AG09319 (cell line): ENCODE measurements at regions not wholly inside any gene's neighbourhood (a gene's known extent, or its start where the extent isn't known, plus 50 kb on each side); places are given as distances from the start of the nearest gene placed in this dataset.

Experiments
- DNase-seq: peaks from one replicate; pipeline ENCODE4 v3.0.0-alpha.2; 2010; ENCODE audit warnings: low read depth; ENCODE audit errors: extremely low read depth
- CTCF ChIP-seq: IDR thresholded peaks from 2 replicates; pipeline ENCODE4 v1.5.1; 2011; ENCODE audit warnings: low read depth, mild to moderate bottlenecking, inconsistent platforms, low read length, moderate library complexity

GRCh38 chrX:145552643-145553042, 265.0 kb upstream of the SLITRK2 start:
- DNase-seq, result no peak
- TF ChIP-seq CTCF, result no peak

GRCh38 chrX:145553702-145554101, 263.9 kb upstream of the SLITRK2 start:
- no peak for DNase-seq
- TF ChIP-seq CTCF, result no peak

GRCh38 chrX:145563159-145563558, 254.5 kb upstream of the SLITRK2 start:
- no peak for DNase-seq
- no peak for TF ChIP-seq CTCF

- peak; percentile 5 for DNase-seq
- TF ChIP-seq CTCF, result no peak
Observed at GRCh38 chrX:145609951-145610511, 207.6 kb upstream of the SLITRK2 start.

GRCh38 chrX:145613894-145614293, 203.7 kb upstream of the SLITRK2 start:
- DNase-seq, result no peak
- TF ChIP-seq CTCF, result no peak

GRCh38 chrX:145620666-145621065, 197.0 kb upstream of the SLITRK2 start:
- TF ChIP-seq CTCF, result no peak
- no peak for DNase-seq

GRCh38 chrX:145623453-145623852, 194.2 kb upstream of the SLITRK2 start:
- TF ChIP-seq CTCF, result no peak
- no peak for DNase-seq
